GM12873 (cell line): ENCODE measurements at regions not wholly inside any gene's neighbourhood (a gene's known extent, or its start where the extent isn't known, plus 50 kb on each side); places are given as distances from the start of the nearest gene placed in this dataset.

Experiments
- TF ChIP-seq, protein P1 (sequence below): IDR thresholded peaks from 2 replicates; pipeline ENCODE4 v1.5.1; 2012; ENCODE audit warnings: low read depth, mild to moderate bottlenecking, moderate library complexity, low read length, control low read depth; ENCODE audit not compliant: insufficient read depth; ENCODE audit errors: missing control alignments

DNA sequence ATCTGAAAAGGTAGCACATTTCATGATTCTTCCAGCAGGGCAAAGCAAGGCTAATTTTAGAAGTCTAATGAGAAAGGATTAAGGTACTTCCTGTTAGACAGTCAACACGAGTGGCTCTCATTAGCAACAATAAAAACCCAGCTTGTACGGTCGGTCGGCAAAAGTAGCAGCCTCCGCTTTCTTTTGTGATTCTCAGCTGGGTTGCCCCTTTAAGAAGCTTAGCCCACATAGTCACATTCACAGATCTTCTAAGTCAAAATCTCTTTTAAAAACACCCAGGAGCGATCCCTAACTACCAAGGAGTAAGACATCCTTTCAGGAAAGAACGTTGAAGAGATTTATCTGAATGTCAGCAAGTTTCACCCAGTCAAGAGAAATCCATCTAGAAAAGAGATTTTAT is 684.8 kb downstream of the DIAPH3 start:
- TF ChIP-seq, protein P1, sequence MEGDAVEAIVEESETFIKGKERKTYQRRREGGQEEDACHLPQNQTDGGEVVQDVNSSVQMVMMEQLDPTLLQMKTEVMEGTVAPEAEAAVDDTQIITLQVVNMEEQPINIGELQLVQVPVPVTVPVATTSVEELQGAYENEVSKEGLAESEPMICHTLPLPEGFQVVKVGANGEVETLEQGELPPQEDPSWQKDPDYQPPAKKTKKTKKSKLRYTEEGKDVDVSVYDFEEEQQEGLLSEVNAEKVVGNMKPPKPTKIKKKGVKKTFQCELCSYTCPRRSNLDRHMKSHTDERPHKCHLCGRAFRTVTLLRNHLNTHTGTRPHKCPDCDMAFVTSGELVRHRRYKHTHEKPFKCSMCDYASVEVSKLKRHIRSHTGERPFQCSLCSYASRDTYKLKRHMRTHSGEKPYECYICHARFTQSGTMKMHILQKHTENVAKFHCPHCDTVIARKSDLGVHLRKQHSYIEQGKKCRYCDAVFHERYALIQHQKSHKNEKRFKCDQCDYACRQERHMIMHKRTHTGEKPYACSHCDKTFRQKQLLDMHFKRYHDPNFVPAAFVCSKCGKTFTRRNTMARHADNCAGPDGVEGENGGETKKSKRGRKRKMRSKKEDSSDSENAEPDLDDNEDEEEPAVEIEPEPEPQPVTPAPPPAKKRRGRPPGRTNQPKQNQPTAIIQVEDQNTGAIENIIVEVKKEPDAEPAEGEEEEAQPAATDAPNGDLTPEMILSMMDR: no peak

DNA sequence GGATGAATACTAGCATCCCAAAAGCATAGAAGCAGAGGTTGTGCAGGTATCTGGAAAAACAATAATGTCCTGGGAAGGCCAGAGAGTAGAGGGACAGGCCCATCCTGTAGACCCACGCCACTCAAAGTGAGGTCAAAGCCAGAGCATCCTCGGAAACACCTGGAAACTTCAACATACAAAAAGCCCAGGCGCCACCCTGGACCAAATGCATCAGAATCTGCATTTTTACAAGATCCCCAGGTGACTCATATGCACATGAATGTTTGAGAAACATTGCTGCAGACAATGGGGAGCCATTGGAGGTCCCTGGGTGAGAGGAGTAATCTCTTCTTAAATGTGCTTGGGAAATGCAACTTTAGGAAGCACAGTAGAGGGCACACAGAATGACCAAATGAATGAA is 684.1 kb downstream of the DIAPH3 start:
- TF ChIP-seq, protein P1: no peak

DNA sequence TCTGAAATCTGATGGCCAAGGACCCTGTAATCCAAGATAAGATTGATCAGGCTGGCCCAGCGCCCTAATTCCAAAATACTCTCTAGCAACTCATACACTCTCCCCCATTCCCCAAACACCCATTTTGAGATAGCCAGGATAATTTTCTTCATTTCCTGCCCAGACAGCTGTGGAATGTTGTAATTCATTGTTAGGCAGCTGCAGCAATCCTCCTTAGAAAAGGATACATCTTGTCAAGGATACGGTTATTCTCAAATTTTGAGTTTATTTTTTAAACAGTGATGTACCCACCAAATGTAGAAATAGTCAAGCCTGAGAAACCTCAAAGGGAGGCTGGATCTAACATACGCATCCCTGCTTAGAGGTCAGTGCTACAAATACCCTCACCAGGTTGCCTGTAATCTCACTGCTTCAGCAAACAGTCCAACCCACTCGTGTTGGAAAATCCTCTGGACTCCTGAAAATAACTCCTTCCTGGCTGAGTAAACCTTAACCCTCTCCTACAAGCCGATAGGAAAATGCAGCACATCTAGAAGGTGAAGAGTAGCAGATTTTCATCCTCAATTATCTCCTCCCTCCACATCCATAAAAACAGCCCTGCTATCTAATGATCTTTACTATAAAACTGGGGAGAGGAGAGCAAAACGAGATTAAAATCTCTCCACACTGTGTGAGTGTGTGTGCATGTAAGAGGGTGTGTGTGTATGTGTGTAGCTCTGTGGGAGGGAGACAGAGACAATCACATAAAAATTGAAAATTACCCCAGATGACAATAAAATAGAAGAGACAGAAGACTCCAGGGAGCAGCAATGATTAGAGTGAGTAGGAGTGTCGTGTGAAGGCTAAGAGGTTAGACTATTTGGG is 683.1 kb downstream of the DIAPH3 start:
- TF ChIP-seq, protein P1: no peak

DNA sequence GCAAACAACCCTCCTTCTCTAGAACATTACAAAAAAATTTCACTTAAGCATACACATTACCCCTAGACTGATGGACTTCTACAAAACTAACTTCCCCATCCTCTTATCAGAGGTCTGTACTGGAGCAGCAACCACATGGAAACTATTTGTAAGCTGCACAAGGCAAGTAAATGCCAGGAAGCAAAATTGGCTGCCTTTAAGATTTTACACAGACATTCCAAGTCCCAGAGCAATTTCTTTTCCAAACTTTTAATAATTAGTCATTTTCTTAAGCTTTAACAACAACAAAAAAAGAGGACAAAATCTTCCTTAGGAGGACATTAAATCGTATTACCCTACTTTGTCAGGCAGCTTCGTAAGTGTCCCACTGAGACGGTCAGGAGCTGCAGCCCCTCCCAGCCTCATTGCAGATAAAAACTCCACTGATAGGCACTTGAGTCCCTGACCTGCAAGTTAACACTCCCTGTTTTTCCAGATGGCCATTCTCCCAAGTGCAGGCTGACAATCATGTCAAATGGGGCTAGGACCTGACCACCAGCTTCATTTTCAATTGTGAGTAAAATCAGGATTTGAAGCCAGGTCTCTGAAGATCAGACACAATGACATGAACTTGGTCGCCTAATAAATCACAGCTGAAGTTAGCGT is 680.1 kb downstream of the DIAPH3 start:
- TF ChIP-seq, protein P1: no peak

DNA sequence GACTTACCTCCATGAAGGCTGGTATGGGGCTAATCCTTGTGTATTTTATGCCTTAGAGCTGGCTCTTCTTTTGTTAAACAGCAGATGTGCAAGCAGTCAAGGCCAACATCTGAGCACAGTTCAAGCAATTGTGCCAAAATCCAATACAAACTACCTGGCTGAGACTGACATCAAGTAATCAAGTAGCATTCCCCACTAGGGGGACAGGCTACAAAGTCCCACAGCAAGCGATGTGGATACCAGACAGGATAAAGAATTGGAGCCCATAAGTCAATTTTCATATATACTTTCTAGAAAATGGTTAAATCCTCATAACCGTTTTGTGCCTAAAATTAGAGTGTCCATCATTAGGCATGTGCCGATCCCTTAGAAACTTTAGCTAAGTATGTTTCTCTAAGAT is 675.8 kb downstream of the DIAPH3 start:
- TF ChIP-seq, protein P1: no peak

DNA sequence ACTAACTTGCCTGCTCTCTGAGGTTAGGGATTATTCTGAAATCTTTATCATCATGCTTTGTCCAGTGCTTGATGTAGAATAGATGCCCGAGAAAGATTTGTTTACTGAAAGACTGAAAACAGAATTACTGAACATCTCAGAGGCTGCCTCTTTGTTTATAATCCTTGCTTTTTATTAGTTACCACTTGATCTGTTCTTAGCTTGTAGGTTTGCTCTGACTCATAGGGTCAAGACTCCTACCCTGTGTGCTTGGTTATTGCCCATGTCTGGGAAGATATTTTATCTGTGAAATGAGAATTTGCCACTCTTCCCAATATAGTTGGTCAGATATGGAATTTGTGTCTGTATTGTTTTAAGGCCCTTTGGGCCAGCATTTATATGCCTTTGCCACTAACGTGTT is 675.3 kb downstream of the DIAPH3 start:
- TF ChIP-seq, protein P1: no peak

DNA sequence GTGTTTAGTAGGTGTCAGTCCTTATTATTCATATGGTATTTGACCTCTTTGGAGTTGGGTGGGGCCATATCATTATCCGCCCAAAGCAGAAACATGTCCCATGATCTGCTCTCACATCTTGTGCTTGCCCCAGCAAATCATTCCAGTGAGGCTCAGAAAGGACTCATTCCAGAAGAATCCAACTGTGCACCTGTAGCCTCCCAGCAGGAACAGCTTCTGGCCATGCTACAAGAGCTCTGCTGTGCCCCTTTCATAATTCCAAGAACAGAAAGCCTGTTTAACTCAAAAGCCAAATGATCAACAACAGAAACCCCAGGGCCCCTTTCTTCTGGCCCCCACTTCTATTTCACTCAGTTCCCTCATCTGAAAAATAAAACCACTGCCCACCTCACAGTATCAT is 673.1 kb downstream of the DIAPH3 start:
- TF ChIP-seq, protein P1: no peak
